Activated CD4-positive, alpha-beta memory T cell treated with anti-CD3 and anti-CD28 coated beads for 36 hours (primary cell): ENCODE measurements at regions not wholly inside any gene's neighbourhood (a gene's known extent, or its start where the extent isn't known, plus 50 kb on each side); places are given as distances from the start of the nearest gene placed in this dataset.

ENCODE experiments used
- CTCF ChIA-PET: fragments of 350-600 bp; sonication (Branson Sonifier 250); formaldehyde crosslinking; loops from one replicate; lab custom pipeline; 2021; ENCODE audit warnings: antibody characterized with exemption, inconsistent platforms; lab: Charles Lee
- POLR2A ChIA-PET: fragments of 350-600 bp; sonication (Branson Sonifier 250); formaldehyde crosslinking; loops from one replicate; lab custom pipeline; 2021; ENCODE audit warnings: antibody characterized with exemption; lab: Charles Lee
- DNase-seq: peaks from one replicate; pipeline ENCODE4 v3.0.0-alpha.2; 2020
- H3K27ac Mint-ChIP-seq: one replicate; pipeline ENCODE4 v1.8.0; 2021; ENCODE audit warnings: mixed read lengths
- H3K27me3 Mint-ChIP-seq: one replicate; pipeline ENCODE4 v1.8.0; 2021; ENCODE audit warnings: mixed read lengths
- H3K36me3 Mint-ChIP-seq: one replicate; pipeline ENCODE4 v1.8.0; 2021; ENCODE audit warnings: mixed read lengths
- H3K4me1 Mint-ChIP-seq: one replicate; pipeline ENCODE4 v1.8.0; 2021; ENCODE audit warnings: low read depth, mixed read lengths
- H3K4me3 Mint-ChIP-seq: one replicate; pipeline ENCODE4 v1.8.0; 2021; ENCODE audit warnings: mild to moderate bottlenecking, mixed read lengths
- H3K9me3 Mint-ChIP-seq: one replicate; pipeline ENCODE4 v1.8.0; 2021; ENCODE audit warnings: mixed read lengths
- intact Hi-C: fragments of 100-400 bp; cut with micrococcal nuclease; formaldehyde crosslinking; loops from one replicate; pipeline ENCODE4 v1.15.1; 2023

DNA sequence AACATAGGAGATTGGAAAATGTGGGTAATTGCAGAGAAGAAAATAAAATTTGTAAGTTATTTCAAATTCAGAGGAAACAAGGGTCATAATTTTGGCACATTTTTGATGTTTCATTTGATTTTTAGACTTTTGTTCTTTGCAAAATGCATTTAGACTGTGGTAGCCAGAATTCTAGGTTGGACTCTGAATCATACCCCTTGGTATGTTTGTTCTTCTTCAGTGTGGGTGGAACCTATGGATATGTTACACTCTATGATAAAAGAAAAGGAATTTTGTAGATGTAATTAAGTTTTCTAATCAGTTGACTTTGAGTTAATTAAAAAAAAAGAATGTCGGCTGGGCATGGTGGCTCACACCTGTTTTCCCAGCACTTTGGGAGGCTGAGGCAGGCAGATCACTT, 827.0 kb downstream of the AACS start:
- no peak for DNase-seq
- intact Hi-C loops = no loop called here
- POLR2A ChIA-PET = no interaction called here
- Mint-ChIP-seq H3K36me3 (no peaks in the 10 kb centered on the region), H3K9me3 (peaks cover 3% of the 10 kb centered on the region), H3K27me3 (no peaks in the 10 kb centered on the region), H3K4me1 (no peaks in the 10 kb centered on the region), H3K4me3 (no peak overlapping the region), H3K27ac (no peak overlapping the region)
- CTCF ChIA-PET = no interaction called here

- H3K27me3 Mint-ChIP-seq = no peaks in the 10 kb centered on the region
- H3K27ac Mint-ChIP-seq = no peak overlapping the region
- DNase-seq = no peak
- ChIA-PET POLR2A (no interaction called here), CTCF (no interaction called here)
- no peaks in the 10 kb centered on the region for H3K36me3 Mint-ChIP-seq
- intact Hi-C loops = no loop called here
- no peaks in the 10 kb centered on the region for H3K4me1 Mint-ChIP-seq
- peaks cover 5% of the 10 kb centered on the region for H3K9me3 Mint-ChIP-seq
- no peak overlapping the region for H3K4me3 Mint-ChIP-seq
Measured at GRCh38 chr12:125902991-125903390, 837.8 kb downstream of the AACS start.

GRCh38 chr12:125907351-125907750, 842.1 kb downstream of the AACS start:
- no peak for DNase-seq
- Mint-ChIP-seq H3K27ac (no peak overlapping the region), H3K4me3 (no peak overlapping the region), H3K4me1 (no peaks in the 10 kb centered on the region), H3K36me3 (no peaks in the 10 kb centered on the region), H3K9me3 (peaks cover 6% of the 10 kb centered on the region), H3K27me3 (no peaks in the 10 kb centered on the region)
- intact Hi-C loops = no loop called here
- CTCF ChIA-PET = no interaction called here
- POLR2A ChIA-PET = no interaction called here

- Mint-ChIP-seq H3K4me1 (no peaks in the 10 kb centered on the region), H3K9me3 (peaks cover 2% of the 10 kb centered on the region), H3K4me3 (no peak overlapping the region), H3K27me3 (peaks cover 2% of the 10 kb centered on the region), H3K36me3 (no peaks in the 10 kb centered on the region), H3K27ac (no peak overlapping the region)
- ChIA-PET CTCF (no interaction called here), POLR2A (no interaction called here)
- intact Hi-C loops = no loop called here
- DNase-seq = no peak
Measured at GRCh38 chr12:125919856-125920470, 854.7 kb downstream of the AACS start.

GRCh38 chr12:125922330-125922729, 857.1 kb downstream of the AACS start:
- Mint-ChIP-seq H3K4me1 (no peaks in the 10 kb centered on the region), H3K36me3 (no peaks in the 10 kb centered on the region), H3K9me3 (peaks cover 4% of the 10 kb centered on the region), H3K4me3 (no peak overlapping the region), H3K27me3 (peaks cover 2% of the 10 kb centered on the region), H3K27ac (no peak overlapping the region)
- no peak for DNase-seq
- CTCF ChIA-PET = no interaction called here
- intact Hi-C loops = no loop called here
- POLR2A ChIA-PET = no interaction called here

- Mint-ChIP-seq H3K4me1 (no peaks in the 10 kb centered on the region), H3K27ac (no peak overlapping the region), H3K27me3 (no peaks in the 10 kb centered on the region), H3K4me3 (no peak overlapping the region), H3K9me3 (peaks cover 7% of the 10 kb centered on the region), H3K36me3 (no peaks in the 10 kb centered on the region)
- intact Hi-C loops = no loop called here
- DNase-seq = no peak
- POLR2A ChIA-PET = no interaction called here
- CTCF ChIA-PET = no interaction called here
Measured at GRCh38 chr12:125936502-125936901, 871.3 kb downstream of the AACS start.

GRCh38 chr12:125944446-125944845, 879.2 kb downstream of the AACS start:
- Mint-ChIP-seq H3K27ac (no peak overlapping the region), H3K27me3 (no peaks in the 10 kb centered on the region), H3K4me1 (no peaks in the 10 kb centered on the region), H3K36me3 (no peaks in the 10 kb centered on the region), H3K4me3 (no peak overlapping the region), H3K9me3 (peaks cover 4% of the 10 kb centered on the region)
- intact Hi-C loops = no loop called here
- no peak for DNase-seq
- POLR2A ChIA-PET = no interaction called here
- CTCF ChIA-PET = no interaction called here

DNA sequence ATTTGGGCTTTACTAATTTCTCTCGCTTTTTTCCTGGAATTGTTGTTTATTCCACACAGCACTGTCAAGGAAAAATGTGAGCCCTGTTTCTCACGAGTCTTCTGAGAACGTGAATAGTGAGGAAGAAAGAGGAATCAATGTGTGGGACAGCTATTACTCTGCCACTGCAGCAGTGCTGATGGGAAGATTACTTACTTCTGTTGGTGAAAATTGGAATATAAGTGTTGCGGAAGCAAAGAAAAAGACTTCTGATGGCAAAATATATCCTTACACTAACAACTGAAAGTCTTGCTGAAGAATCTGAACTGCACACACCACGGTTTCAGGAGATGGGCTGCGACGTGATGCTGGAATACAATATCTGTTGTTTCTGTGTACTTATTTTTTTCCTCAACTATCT, 884.2 kb downstream of the AACS start:
- H3K4me3 Mint-ChIP-seq = no peak overlapping the region
- H3K4me1 Mint-ChIP-seq = no peaks in the 10 kb centered on the region
- ChIA-PET CTCF (no interaction called here), POLR2A (no interaction called here)
- H3K9me3 Mint-ChIP-seq = peaks cover 2% of the 10 kb centered on the region
- H3K27ac Mint-ChIP-seq = no peak overlapping the region
- no peak for DNase-seq
- no peaks in the 10 kb centered on the region for H3K36me3 Mint-ChIP-seq
- no peaks in the 10 kb centered on the region for H3K27me3 Mint-ChIP-seq
- intact Hi-C loops = no loop called here

DNA sequence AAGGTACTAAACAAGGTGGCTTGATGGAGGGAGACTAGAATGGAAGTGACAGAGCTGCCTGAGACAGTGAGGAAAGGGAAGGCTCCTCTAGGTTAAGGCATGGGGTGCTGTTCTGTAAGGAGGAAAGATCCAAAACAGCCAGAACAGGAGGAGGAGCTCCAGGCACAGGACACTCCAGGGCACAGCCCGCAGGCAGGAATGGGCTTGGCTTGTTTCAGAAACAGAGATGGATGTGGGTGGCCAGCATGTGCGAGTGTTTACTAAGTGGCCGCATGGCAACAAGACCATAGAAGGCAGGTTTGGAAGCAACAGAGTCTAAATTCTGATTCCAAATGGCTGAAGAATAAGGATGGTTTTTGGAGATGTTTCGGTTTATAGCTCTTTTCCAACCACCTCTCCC, 889.1 kb downstream of the AACS start:
- intact Hi-C loops = no loop called here
- H3K4me3 Mint-ChIP-seq = no peak overlapping the region
- H3K9me3 Mint-ChIP-seq = peaks cover 2% of the 10 kb centered on the region
- no peaks in the 10 kb centered on the region for H3K36me3 Mint-ChIP-seq
- ChIA-PET CTCF (no interaction called here), POLR2A (no interaction called here)
- no peak overlapping the region for H3K27ac Mint-ChIP-seq
- no peaks in the 10 kb centered on the region for H3K27me3 Mint-ChIP-seq
- DNase-seq = no peak
- no peaks in the 10 kb centered on the region for H3K4me1 Mint-ChIP-seq

DNA sequence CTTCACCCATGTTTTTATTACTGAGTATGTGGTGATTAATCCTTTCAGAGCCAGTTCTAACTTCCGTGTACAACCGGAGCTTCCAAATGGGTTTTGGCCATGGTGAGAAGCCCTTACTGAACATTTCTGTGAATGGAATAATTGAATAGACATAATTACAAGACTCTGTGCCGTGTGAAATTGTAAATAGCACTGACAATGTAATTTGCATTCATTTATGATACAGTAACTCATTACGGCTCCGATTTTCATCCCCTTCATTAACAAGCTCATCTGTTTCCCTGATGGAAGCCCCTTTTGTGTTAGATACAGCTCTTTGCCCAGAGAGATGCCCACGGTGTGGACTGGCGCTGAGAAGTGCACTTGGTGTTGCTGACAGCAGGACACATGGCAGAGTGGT, 891.0 kb downstream of the AACS start:
- H3K27me3 Mint-ChIP-seq = no peaks in the 10 kb centered on the region
- no peak overlapping the region for H3K27ac Mint-ChIP-seq
- no peak overlapping the region for H3K4me3 Mint-ChIP-seq
- ChIA-PET POLR2A (no interaction called here), CTCF (no interaction called here)
- H3K36me3 Mint-ChIP-seq = no peaks in the 10 kb centered on the region
- DNase-seq = no peak
- H3K9me3 Mint-ChIP-seq = peaks cover 11% of the 10 kb centered on the region
- intact Hi-C loops = no loop called here
- H3K4me1 Mint-ChIP-seq = no peaks in the 10 kb centered on the region

DNA sequence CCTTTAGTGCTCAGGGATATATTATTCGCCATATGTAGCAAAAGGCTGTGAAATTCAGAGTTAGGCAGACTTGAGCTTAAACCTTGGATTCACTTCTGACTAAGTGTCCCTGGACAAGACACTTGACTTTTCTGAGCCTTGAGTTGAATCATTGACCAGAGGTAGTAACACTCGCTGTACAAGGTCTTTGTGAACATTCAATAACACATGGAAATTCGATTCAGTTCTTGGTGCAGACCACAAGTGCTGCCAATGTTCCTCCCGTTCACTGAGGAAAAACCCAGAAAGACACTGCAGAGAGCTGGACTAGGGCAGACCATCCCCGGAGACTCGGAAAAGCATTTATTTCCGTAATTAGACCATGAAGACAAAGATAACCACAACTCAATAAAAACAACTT, 901.4 kb downstream of the AACS start:
- Mint-ChIP-seq H3K9me3 (peaks cover 13% of the 10 kb centered on the region), H3K27me3 (no peaks in the 10 kb centered on the region), H3K4me1 (no peaks in the 10 kb centered on the region), H3K27ac (no peak overlapping the region), H3K36me3 (no peaks in the 10 kb centered on the region), H3K4me3 (no peak overlapping the region)
- intact Hi-C loops = no loop called here
- POLR2A ChIA-PET = no interaction called here
- CTCF ChIA-PET = interaction anchor here (0.8 kb wide), 1 partner anchor 783 kb away, joined by 3 read pairs; no protein-coding TSS in a partner anchor
- DNase-seq = no peak

GRCh38 chr12:125968413-125968812, 903.2 kb downstream of the AACS start:
- DNase-seq = no peak
- Mint-ChIP-seq H3K27ac (no peak overlapping the region), H3K27me3 (no peaks in the 10 kb centered on the region), H3K36me3 (no peaks in the 10 kb centered on the region), H3K9me3 (peaks cover 9% of the 10 kb centered on the region), H3K4me1 (no peaks in the 10 kb centered on the region), H3K4me3 (no peak overlapping the region)
- intact Hi-C loops = no loop called here
- POLR2A ChIA-PET = no interaction called here
- CTCF ChIA-PET = no interaction called here

- no peaks in the 10 kb centered on the region for H3K4me1 Mint-ChIP-seq
- ChIA-PET POLR2A (no interaction called here), CTCF (no interaction called here)
- H3K27ac Mint-ChIP-seq = no peak overlapping the region
- no peak overlapping the region for H3K4me3 Mint-ChIP-seq
- intact Hi-C loops = no loop called here
- no peaks in the 10 kb centered on the region for H3K9me3 Mint-ChIP-seq
- no peaks in the 10 kb centered on the region for H3K36me3 Mint-ChIP-seq
- H3K27me3 Mint-ChIP-seq = no peaks in the 10 kb centered on the region
- no peak for DNase-seq
Measured at GRCh38 chr12:125971981-125972380, 906.7 kb downstream of the AACS start.
